ENCODE measurements at regions not wholly inside any gene's neighbourhood (a gene's known extent, or its start where the extent isn't known, plus 50 kb on each side); places are given as distances from the start of the nearest gene placed in this dataset.

- H3K4me3 ChIP-seq: no peak overlapping the region
- no peak for DNase-seq (ENCODE audit: low spot score in 2 of 2)
- no peak for TF ChIP-seq POLR2A (IDR thresholded peaks at IDR 0.05)
- TF ChIP-seq, protein P1, sequence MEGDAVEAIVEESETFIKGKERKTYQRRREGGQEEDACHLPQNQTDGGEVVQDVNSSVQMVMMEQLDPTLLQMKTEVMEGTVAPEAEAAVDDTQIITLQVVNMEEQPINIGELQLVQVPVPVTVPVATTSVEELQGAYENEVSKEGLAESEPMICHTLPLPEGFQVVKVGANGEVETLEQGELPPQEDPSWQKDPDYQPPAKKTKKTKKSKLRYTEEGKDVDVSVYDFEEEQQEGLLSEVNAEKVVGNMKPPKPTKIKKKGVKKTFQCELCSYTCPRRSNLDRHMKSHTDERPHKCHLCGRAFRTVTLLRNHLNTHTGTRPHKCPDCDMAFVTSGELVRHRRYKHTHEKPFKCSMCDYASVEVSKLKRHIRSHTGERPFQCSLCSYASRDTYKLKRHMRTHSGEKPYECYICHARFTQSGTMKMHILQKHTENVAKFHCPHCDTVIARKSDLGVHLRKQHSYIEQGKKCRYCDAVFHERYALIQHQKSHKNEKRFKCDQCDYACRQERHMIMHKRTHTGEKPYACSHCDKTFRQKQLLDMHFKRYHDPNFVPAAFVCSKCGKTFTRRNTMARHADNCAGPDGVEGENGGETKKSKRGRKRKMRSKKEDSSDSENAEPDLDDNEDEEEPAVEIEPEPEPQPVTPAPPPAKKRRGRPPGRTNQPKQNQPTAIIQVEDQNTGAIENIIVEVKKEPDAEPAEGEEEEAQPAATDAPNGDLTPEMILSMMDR (IDR thresholded peaks at IDR 0.05): no peak
- TF ChIP-seq POLR2AphosphoS5 (IDR thresholded peaks at IDR 0.05): no peak
- no peak overlapping the region for H3K27ac ChIP-seq
- no peaks in the 10 kb centered on the region for H3K9me3 ChIP-seq
- no peaks in the 10 kb centered on the region for H3K27me3 ChIP-seq
- no peaks in the 10 kb centered on the region for H3K36me3 ChIP-seq
- no peaks in the 10 kb centered on the region for H3K4me1 ChIP-seq
- intact Hi-C loops (cut with DNase I; ENCODE audit: low total_unique reads): no loop called here
These were observed 265.3 kb downstream of the MRPL39 start for GRCh38 chr21:25341981-25342380.

DNA sequence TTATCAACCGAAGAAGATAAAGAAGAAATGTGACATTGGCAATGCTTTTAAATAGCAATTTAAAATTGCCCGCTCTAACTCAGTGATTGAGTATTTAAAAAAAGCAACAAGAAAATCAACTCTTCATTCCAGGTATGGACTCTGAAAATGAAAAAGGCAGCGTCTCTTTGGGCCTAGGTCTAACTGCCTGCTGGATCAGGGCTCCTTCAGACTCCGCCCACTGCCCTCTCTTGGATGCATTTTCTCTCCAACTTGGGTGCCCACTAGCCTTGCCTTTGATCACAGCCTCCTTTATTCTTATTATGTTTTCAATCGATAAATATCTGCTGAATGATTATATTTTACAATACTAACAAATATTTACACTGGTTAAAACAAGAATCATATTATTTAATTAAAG lies 268.9 kb downstream of the MRPL39 start:
- no peak for TF ChIP-seq POLR2AphosphoS5 (IDR thresholded peaks at IDR 0.05)
- TF ChIP-seq, protein P1 (IDR thresholded peaks at IDR 0.05): no peak
- no peak for TF ChIP-seq POLR2A (IDR thresholded peaks at IDR 0.05)
- H3K36me3 ChIP-seq: no peaks in the 10 kb centered on the region
- H3K9me3 ChIP-seq: no peaks in the 10 kb centered on the region
- H3K4me1 ChIP-seq: no peaks in the 10 kb centered on the region
- no peak for DNase-seq (ENCODE audit: low spot score in 2 of 2)
- no peak overlapping the region for H3K4me3 ChIP-seq
- no peaks in the 10 kb centered on the region for H3K27me3 ChIP-seq
- intact Hi-C loops (cut with DNase I; ENCODE audit: low total_unique reads): no loop called here
- H3K27ac ChIP-seq: no peak overlapping the region

DNA sequence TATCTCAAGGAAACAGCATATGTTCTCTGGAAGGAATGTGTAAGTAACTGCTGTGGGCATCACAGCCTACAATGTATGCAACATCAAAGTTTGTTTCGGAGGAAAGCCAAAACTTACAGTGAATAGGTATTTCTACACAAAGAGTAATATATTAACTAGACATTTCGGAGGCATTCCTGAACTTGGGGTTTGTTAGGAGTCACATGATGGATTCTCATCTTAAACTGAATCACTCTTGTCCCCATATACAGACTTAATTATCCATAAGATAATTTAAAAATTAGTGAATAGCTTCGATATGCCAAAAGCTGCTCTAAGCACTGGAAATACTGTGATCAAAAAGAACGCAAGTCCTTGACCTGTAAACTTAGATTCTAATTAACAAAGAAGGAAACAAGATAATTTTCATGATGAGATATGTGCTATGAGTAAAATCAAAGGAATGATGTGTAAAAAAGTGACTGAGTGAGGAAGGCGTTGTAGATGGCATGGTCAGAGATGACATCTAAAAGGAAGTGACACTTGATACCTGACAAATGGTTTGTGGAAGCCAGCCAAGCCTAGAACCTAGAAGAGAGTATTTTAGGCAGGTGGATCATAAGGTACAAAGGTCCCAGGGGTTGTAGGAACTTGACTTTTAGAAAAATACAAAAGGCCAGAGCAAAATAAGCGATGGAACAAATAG lies 273.1 kb downstream of the MRPL39 start:
- no peak for DNase-seq (ENCODE audit: low spot score in 2 of 2)
- Histone ChIP-seq H3K27ac (no peak overlapping the region), H3K36me3 (no peaks in the 10 kb centered on the region), H3K4me3 (no peak overlapping the region), H3K4me1 (no peaks in the 10 kb centered on the region), H3K27me3 (no peaks in the 10 kb centered on the region), H3K9me3 (no peaks in the 10 kb centered on the region)
- TF ChIP-seq, protein P1 (IDR thresholded peaks at IDR 0.05): no peak
- intact Hi-C loops (cut with DNase I; ENCODE audit: low total_unique reads): no loop called here

- intact Hi-C loops (cut with DNase I; ENCODE audit: low total_unique reads): no loop called here
- H3K9me3 ChIP-seq: no peaks in the 10 kb centered on the region
- no peaks in the 10 kb centered on the region for H3K36me3 ChIP-seq
- no peaks in the 10 kb centered on the region for H3K27me3 ChIP-seq
- no peaks in the 10 kb centered on the region for H3K4me1 ChIP-seq
- H3K4me3 ChIP-seq: no peak overlapping the region
- no peak for TF ChIP-seq POLR2AphosphoS5 (IDR thresholded peaks at IDR 0.05)
- no peak for TF ChIP-seq POLR2A (IDR thresholded peaks at IDR 0.05)
- TF ChIP-seq, protein P1 (IDR thresholded peaks at IDR 0.05): no peak
- DNase-seq (ENCODE audit: low spot score in 2 of 2): no peak
- no peak overlapping the region for H3K27ac ChIP-seq
These were observed 276.0 kb downstream of the MRPL39 start for GRCh38 chr21:25331286-25331685.

- intact Hi-C loops (cut with DNase I; ENCODE audit: low total_unique reads): no loop called here
- no peak for DNase-seq (ENCODE audit: low spot score in 2 of 2)
- Histone ChIP-seq H3K4me1 (no peaks in the 10 kb centered on the region), H3K4me3 (no peak overlapping the region), H3K36me3 (no peaks in the 10 kb centered on the region), H3K27ac (no peak overlapping the region), H3K9me3 (no peaks in the 10 kb centered on the region), H3K27me3 (no peaks in the 10 kb centered on the region)
- TF ChIP-seq, protein P1 (IDR thresholded peaks at IDR 0.05): no peak
- TF ChIP-seq POLR2AphosphoS5 (IDR thresholded peaks at IDR 0.05) (no peak), POLR2A (IDR thresholded peaks at IDR 0.05) (no peak)
These were observed 277.0 kb downstream of the MRPL39 start for GRCh38 chr21:25330266-25330665.
